Glutamatergic neuron (in vitro differentiated cells): ENCODE measurements at regions not wholly inside any gene's neighbourhood (a gene's known extent, or its start where the extent isn't known, plus 50 kb on each side); places are given as distances from the start of the nearest gene placed in this dataset.

Source experiments
- DNase-seq: peaks from one replicate; pipeline ENCODE4 v3.0.0; 2022
- H3K27ac Mint-ChIP-seq: one replicate; pipeline ENCODE4 v1.8.0; 2020; ENCODE audit warnings: mild to moderate bottlenecking, mixed read lengths, inconsistent platforms; ENCODE audit not compliant: unreplicated experiment
- H3K27me3 Mint-ChIP-seq: one replicate; pipeline ENCODE4 v1.8.0; 2020; ENCODE audit warnings: mild to moderate bottlenecking, moderate library complexity, mixed read lengths, inconsistent platforms; ENCODE audit not compliant: unreplicated experiment
- H3K36me3 Mint-ChIP-seq: one replicate; pipeline ENCODE4 v1.8.0; 2020; ENCODE audit warnings: mild to moderate bottlenecking, mixed read lengths, inconsistent platforms; ENCODE audit not compliant: unreplicated experiment
- H3K4me1 Mint-ChIP-seq: one replicate; pipeline ENCODE4 v1.8.0; 2020; ENCODE audit warnings: mild to moderate bottlenecking, low read depth, mixed read lengths, inconsistent platforms; ENCODE audit not compliant: unreplicated experiment
- H3K4me3 Mint-ChIP-seq: one replicate; pipeline ENCODE4 v1.8.0; 2020; ENCODE audit warnings: mild to moderate bottlenecking, mixed read lengths, inconsistent platforms; ENCODE audit not compliant: unreplicated experiment
- H3K9me3 Mint-ChIP-seq: one replicate; pipeline ENCODE4 v1.8.0; 2020; ENCODE audit warnings: mild to moderate bottlenecking, moderate library complexity, mixed read lengths, inconsistent platforms; ENCODE audit not compliant: unreplicated experiment
- TF ChIP-seq, protein P1 (sequence below): fragments of 200-600 bp; sonication (generic); IDR thresholded peaks from one replicate; pipeline ENCODE4 v1.5.0; 2021; ENCODE audit not compliant: partially characterized antibody, unreplicated experiment

- DNase-seq: no peak
- Mint-ChIP-seq H3K4me3 (no peak overlapping the region), H3K27me3 (no peaks in the 10 kb centered on the region), H3K36me3 (peaks cover 14% of the 10 kb centered on the region), H3K4me1 (no peaks in the 10 kb centered on the region), H3K9me3 (no peaks in the 10 kb centered on the region), H3K27ac (no peak overlapping the region)
- TF ChIP-seq, protein P1, sequence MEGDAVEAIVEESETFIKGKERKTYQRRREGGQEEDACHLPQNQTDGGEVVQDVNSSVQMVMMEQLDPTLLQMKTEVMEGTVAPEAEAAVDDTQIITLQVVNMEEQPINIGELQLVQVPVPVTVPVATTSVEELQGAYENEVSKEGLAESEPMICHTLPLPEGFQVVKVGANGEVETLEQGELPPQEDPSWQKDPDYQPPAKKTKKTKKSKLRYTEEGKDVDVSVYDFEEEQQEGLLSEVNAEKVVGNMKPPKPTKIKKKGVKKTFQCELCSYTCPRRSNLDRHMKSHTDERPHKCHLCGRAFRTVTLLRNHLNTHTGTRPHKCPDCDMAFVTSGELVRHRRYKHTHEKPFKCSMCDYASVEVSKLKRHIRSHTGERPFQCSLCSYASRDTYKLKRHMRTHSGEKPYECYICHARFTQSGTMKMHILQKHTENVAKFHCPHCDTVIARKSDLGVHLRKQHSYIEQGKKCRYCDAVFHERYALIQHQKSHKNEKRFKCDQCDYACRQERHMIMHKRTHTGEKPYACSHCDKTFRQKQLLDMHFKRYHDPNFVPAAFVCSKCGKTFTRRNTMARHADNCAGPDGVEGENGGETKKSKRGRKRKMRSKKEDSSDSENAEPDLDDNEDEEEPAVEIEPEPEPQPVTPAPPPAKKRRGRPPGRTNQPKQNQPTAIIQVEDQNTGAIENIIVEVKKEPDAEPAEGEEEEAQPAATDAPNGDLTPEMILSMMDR: no peak
Measured at GRCh38 chr1:105231378-105231777, 1481.7 kb downstream of the AMY1C start.

DNA sequence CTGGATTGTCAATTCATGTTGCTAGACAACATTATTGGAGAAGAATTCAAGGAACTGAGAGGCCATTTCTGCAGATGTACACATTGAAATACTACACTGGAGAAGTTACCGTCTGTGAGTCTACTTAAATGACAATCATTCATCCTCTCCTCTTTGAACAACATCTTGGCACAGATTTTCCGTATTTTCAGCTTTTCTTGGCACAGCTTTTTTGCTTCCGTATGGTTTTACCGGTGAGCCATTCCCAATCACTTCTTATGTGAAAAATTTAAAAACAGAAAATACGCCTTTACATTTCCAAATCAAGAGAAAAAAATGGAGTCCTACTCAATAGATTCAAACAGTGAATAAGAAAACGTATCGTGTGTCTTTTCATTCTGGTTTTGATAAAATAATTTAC lies 1493.7 kb downstream of the AMY1C start:
- TF ChIP-seq, protein P1: no peak
- Mint-ChIP-seq H3K36me3 (no peaks in the 10 kb centered on the region), H3K27me3 (no peaks in the 10 kb centered on the region), H3K4me3 (no peak overlapping the region), H3K4me1 (no peaks in the 10 kb centered on the region), H3K9me3 (peaks cover 1% of the 10 kb centered on the region), H3K27ac (no peak overlapping the region)
- no peak for DNase-seq

DNA sequence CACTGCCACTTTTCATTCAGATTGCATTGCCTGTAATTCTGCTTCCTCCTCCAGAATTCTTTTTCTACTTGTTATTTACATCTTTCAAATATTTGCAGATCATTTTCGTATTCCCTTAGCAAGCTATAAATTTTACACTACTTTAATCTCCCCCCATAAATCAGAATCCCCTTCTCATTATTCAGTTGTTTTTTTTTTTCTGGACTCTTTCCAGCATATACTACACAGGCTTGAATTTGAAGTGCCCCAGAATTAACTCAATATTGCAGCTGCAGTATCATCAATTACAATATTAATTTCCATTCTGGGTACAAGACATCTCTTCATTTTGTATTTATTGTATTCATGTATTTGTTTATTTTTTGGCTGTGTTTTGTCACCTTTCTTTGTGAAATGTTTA lies 1494.3 kb downstream of the AMY1C start:
- Mint-ChIP-seq H3K27me3 (no peaks in the 10 kb centered on the region), H3K4me1 (no peaks in the 10 kb centered on the region), H3K4me3 (no peak overlapping the region), H3K27ac (no peak overlapping the region), H3K9me3 (peaks cover 1% of the 10 kb centered on the region), H3K36me3 (no peaks in the 10 kb centered on the region)
- TF ChIP-seq, protein P1: no peak
- DNase-seq: no peak

GRCh38 chr1:105254906-105255305 lies 1505.2 kb downstream of the AMY1C start:
- Mint-ChIP-seq H3K27me3 (no peaks in the 10 kb centered on the region), H3K9me3 (no peaks in the 10 kb centered on the region), H3K4me3 (no peak overlapping the region), H3K27ac (no peak overlapping the region), H3K36me3 (no peaks in the 10 kb centered on the region), H3K4me1 (no peaks in the 10 kb centered on the region)
- no peak for DNase-seq
- TF ChIP-seq, protein P1: no peak

DNA sequence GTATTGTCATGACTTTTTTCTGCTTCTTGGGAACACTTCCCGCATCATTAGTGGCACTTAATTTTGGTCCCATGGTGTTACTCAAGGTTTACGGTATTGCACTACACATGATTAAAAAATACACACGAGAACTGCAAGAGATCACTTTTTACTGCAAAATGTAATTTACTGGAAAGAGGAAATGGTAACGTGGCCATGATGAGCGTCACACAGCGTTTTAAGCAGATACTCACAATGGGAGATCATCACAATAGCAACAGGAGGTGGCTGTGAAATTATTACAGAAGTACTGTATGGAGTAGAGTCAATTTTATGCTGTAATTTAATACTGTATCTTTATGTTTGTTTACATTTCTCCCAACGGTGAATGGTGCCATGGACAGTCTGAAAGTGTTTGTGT lies 1510.3 kb downstream of the AMY1C start:
- Mint-ChIP-seq H3K4me1 (no peaks in the 10 kb centered on the region), H3K27me3 (no peaks in the 10 kb centered on the region), H3K27ac (no peak overlapping the region), H3K4me3 (no peak overlapping the region), H3K36me3 (peaks cover 5% of the 10 kb centered on the region), H3K9me3 (peaks cover 3% of the 10 kb centered on the region)
- TF ChIP-seq, protein P1: no peak
- no peak for DNase-seq
